B cell (primary cell): ENCODE measurements at regions not wholly inside any gene's neighbourhood (a gene's known extent, or its start where the extent isn't known, plus 50 kb on each side); places are given as distances from the start of the nearest gene placed in this dataset.

ENCODE experiments used
- ATAC-seq: fragments of 200-7000 bp; cut with Tn5 transposase; one replicate; pipeline ENCODE4 v1.10.0; 2021; ENCODE audit warnings: low read depth, mild to moderate bottlenecking, moderate number of reproducible peaks, moderate library complexity
- CTCF ChIA-PET: fragments of 350-600 bp; sonication (Branson Sonifier 250); formaldehyde crosslinking; loops from one replicate; lab custom pipeline; 2021; ENCODE audit warnings: antibody characterized with exemption, inconsistent platforms; lab: Charles Lee
- POLR2A ChIA-PET: fragments of 350-600 bp; sonication (Branson Sonifier 250); formaldehyde crosslinking; loops from one replicate; lab custom pipeline; 2021; ENCODE audit warnings: antibody characterized with exemption; lab: Charles Lee
- DNase-seq: peaks from one replicate; pipeline ENCODE4 v3.0.0; 2013
- H2AFZ ChIP-seq: 2 replicates; pipeline ENCODE4 v1.6.1; 2012; ENCODE audit warnings: mild to moderate bottlenecking, low read depth, low read length; ENCODE audit not compliant: insufficient read depth, poor library complexity, severe bottlenecking
- H3K27ac ChIP-seq, 2 donors: 1 replicate in 1 of 2; 2 replicates in 1 of 2; pipeline ENCODE4 v1.5.1; 2012 to 2013; ENCODE audit warnings: low read length in 2 of 2, mild to moderate bottlenecking in 2 of 2, moderate library complexity in 1 of 2
- H3K27me3 ChIP-seq, 4 experiments: fragments of 200-600 bp in 1 of 4; sonication (generic) in 1 of 4; replicated peaks in 1 of 4; 1 replicate in 2 of 4; 2 replicates in 2 of 4; pipeline versions ENCODE4 v1.6.1 to v1.7.0; 2013 to 2016; ENCODE audit warnings: low read length in 3 of 4, mild to moderate bottlenecking in 2 of 4, mixed read lengths in 1 of 4, moderate library complexity in 1 of 4; ENCODE audit not compliant: insufficient read depth in 4 of 4, control insufficient read depth in 3 of 4; ENCODE audit errors: control extremely low read depth in 1 of 4
- H3K36me3 ChIP-seq, 2 experiments: replicated peaks in 1 of 2; 1 replicate in 1 of 2; 2 replicates in 1 of 2; pipeline versions ENCODE4 v1.6.1 to v1.7.1; 2013; ENCODE audit warnings: low read length in 1 of 2; ENCODE audit not compliant: insufficient read depth in 2 of 2, control insufficient read depth in 1 of 2; ENCODE audit errors: control extremely low read depth in 1 of 2, extremely low read depth in 1 of 2
- H3K4me1 ChIP-seq, 2 donors: fragments of 200-600 bp in 1 of 2; sonication (generic) in 1 of 2; 1 replicate in 1 of 2; 2 replicates in 1 of 2; pipeline versions ENCODE4 v1.5.1 to v1.6.1; 2013 to 2017; ENCODE audit warnings: low read length in 2 of 2; ENCODE audit not compliant: control insufficient read depth in 2 of 2, insufficient read depth in 2 of 2
- H3K4me2 ChIP-seq: replicated peaks from 2 replicates; pipeline ENCODE3; 2012; ENCODE audit warnings: mild to moderate bottlenecking, low read depth, low read length; ENCODE audit not compliant: poor library complexity, severe bottlenecking
- H3K4me3 ChIP-seq, 5 experiments: fragments of 200-600 bp in 1 of 5; sonication (generic) in 1 of 5; 1 replicate in 3 of 5; 2 replicates in 2 of 5; pipeline versions ENCODE4 v1.5.1 to v1.7.0; 2011 to 2016; ENCODE audit warnings: low read length in 4 of 5, mild to moderate bottlenecking in 4 of 5, low read depth in 2 of 5, control low read depth in 1 of 5, moderate library complexity in 1 of 5; ENCODE audit not compliant: insufficient read depth in 1 of 5; ENCODE audit errors: control extremely low read depth in 1 of 5, extremely low read depth in 1 of 5
- H3K79me2 ChIP-seq: fragments of 200-600 bp; sonication (generic); one replicate; pipeline ENCODE4 v1.6.0; 2016; ENCODE audit warnings: low read length; ENCODE audit not compliant: control insufficient read depth, insufficient read depth
- H3K9ac ChIP-seq: fragments of 200-600 bp; sonication (generic); 2 replicates; pipeline ENCODE4 v1.6.1; 2017; ENCODE audit warnings: mild to moderate bottlenecking, low read length, moderate library complexity
- H3K9me3 ChIP-seq, 3 donors: one replicate each; pipeline versions ENCODE4 v1.6.1 to v1.7.1; 2013; ENCODE audit warnings: low read length in 2 of 3; ENCODE audit not compliant: control insufficient read depth in 2 of 3, insufficient read depth in 1 of 3; ENCODE audit errors: control extremely low read depth in 1 of 3
- H4K20me1 ChIP-seq: 2 replicates; pipeline ENCODE4 v1.6.0; 2012; ENCODE audit warnings: mild to moderate bottlenecking, low read length; ENCODE audit not compliant: insufficient read depth, control insufficient read depth, poor library complexity, severe bottlenecking
- H3K27ac Mint-ChIP-seq: one replicate; pipeline ENCODE4 v1.8.0; 2021; ENCODE audit warnings: mixed read lengths
- H3K27me3 Mint-ChIP-seq: one replicate; pipeline ENCODE4 v1.8.0; 2021; ENCODE audit warnings: mixed read lengths
- H3K4me1 Mint-ChIP-seq: one replicate; pipeline ENCODE4 v1.8.0; 2021; ENCODE audit warnings: mixed read lengths
- H3K4me3 Mint-ChIP-seq: one replicate; pipeline ENCODE4 v1.8.0; 2021; ENCODE audit warnings: mixed read lengths
- H3K9me3 Mint-ChIP-seq: one replicate; pipeline ENCODE4 v1.8.0; 2022; ENCODE audit warnings: mixed read lengths; ENCODE audit not compliant: insufficient read depth
- EZH2 ChIP-seq: IDR thresholded peaks from 2 replicates; pipeline ENCODE4 v1.6.1; 2012; ENCODE audit warnings: borderline replicate concordance, low read depth, mild to moderate bottlenecking, moderate library complexity, low read length; ENCODE audit not compliant: insufficient read depth, poor library complexity, severe bottlenecking
- WGBS: methylation state at CpG from one replicate; pipeline ENCODE4 v1.1.5; 2013; ENCODE audit warnings: missing lambda C conversion rate; ENCODE audit not compliant: insufficient coverage; 5-methylcytosine and 5-hydroxymethylcytosine counted together
- intact Hi-C: fragments of 100-400 bp; cut with micrococcal nuclease; formaldehyde crosslinking; loops from one replicate; pipeline ENCODE4 v1.10.0; 2022
- TF ChIP-seq, protein P1 (sequence below): fragments of 200-600 bp; IDR thresholded peaks from one replicate; pipeline ENCODE4 v1.8.0; 2022; ENCODE audit warnings: antibody characterized with exemption, mild to moderate bottlenecking

DNA sequence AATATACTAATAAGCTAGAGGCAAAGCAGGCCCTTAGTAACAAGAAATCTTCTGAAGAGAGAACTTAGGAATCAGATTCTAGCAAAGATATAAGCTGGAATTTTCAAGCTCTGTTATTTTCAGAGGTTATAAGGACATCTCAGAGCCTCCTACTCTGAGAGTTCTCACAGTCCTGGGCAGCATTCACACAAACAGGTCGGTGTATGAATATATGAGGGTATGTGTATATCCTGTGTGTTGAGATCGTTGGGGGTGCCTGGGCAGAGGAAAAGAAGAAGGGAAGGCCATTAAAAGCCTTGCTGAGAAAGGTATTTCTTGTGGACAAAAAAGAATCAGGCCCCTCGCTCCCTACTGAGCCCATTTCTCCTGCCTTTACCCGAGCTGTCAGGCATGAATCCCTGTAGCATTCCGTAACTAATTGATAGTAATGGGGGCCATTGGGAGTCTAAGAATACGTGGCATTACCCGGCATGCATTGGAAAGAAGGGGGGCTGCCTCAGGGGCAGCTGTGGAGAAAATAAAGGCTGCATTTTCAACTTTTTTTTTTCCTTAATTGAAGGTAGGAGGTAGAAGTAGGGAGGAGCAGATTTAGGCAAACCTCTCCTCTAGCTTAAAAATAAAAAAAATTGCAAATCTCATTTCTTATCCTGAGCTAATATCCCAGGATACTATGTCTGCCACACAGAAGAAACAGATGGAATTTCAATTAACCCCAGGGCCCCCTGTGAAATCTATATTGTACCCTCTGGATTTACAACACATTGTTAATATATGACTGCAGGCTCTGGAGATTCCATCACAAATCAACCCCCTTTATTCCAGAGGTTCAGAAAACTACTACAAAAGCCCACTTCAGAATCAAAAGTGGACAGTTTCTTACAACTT is 103.8 kb downstream of the GTPBP8 start:
- Histone ChIP-seq H4K20me1 (no peaks in the 10 kb centered on the region), H3K4me3 (no peak overlapping the region), H3K79me2 (no peaks in the 10 kb centered on the region), H3K9ac (no peak overlapping the region), H3K27me3 (no peaks in the 10 kb centered on the region), H3K4me1 (no peaks in the 10 kb centered on the region), H3K27ac (no peak overlapping the region), H3K4me2 (no peak overlapping the region), H3K9me3 (no peaks in the 10 kb centered on the region), H3K36me3 (no peaks in the 10 kb centered on the region), H2AFZ (no peak overlapping the region)
- Mint-ChIP-seq H3K27ac (no peak overlapping the region), H3K9me3 (no peaks in the 10 kb centered on the region), H3K27me3 (no peaks in the 10 kb centered on the region), H3K4me1 (no peaks in the 10 kb centered on the region), H3K4me3 (no peak overlapping the region)
- WGBS = 93% methylated on average over 6 of the region's 7 CpGs
- intact Hi-C loops = no loop called here
- TF ChIP-seq, protein P1, sequence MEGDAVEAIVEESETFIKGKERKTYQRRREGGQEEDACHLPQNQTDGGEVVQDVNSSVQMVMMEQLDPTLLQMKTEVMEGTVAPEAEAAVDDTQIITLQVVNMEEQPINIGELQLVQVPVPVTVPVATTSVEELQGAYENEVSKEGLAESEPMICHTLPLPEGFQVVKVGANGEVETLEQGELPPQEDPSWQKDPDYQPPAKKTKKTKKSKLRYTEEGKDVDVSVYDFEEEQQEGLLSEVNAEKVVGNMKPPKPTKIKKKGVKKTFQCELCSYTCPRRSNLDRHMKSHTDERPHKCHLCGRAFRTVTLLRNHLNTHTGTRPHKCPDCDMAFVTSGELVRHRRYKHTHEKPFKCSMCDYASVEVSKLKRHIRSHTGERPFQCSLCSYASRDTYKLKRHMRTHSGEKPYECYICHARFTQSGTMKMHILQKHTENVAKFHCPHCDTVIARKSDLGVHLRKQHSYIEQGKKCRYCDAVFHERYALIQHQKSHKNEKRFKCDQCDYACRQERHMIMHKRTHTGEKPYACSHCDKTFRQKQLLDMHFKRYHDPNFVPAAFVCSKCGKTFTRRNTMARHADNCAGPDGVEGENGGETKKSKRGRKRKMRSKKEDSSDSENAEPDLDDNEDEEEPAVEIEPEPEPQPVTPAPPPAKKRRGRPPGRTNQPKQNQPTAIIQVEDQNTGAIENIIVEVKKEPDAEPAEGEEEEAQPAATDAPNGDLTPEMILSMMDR = no peak
- no peak for TF ChIP-seq EZH2
- DNase-seq (no peak), ATAC-seq (no peak)
- POLR2A ChIA-PET = no interaction called here
- CTCF ChIA-PET = interaction anchor here (0.8 kb wide), 1 partner anchor 8 kb away, joined by 3 read pairs; no protein-coding TSS in a partner anchor

DNA sequence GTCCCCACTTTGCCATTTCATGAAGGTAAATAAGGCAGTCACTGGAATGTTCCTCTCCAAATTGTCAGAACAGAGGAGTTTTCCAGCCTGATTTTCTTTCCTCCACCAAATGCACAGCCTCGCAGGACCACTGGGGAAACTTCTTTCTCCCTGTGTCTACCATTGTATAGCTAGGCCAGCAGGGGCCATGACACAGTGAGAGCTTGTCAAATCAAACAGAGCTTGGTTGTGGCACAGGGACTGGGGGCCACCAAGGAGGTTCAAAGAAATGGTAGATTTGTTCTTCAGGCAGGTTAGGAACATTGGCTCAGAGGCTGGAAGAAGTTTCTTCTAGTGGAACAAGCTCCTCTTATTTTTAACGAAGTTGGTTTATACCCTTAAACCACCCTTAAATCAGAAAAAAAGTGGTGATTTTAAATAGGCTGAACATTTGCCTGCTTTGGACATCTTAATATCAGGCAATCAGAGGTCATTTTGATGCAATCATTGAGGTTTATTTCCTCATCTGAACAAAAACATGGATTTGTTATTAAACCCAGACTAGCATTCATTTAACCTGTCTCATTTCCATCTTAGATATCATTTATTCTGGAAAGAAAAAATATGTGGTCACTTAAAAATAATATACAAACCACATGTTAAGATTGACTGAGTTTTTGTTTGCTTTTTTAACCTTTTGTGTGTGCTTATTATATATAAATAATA is 105.6 kb downstream of the GTPBP8 start:
- Mint-ChIP-seq H3K4me1 (no peaks in the 10 kb centered on the region), H3K9me3 (no peaks in the 10 kb centered on the region), H3K4me3 (no peak overlapping the region), H3K27ac (no peak overlapping the region), H3K27me3 (no peaks in the 10 kb centered on the region)
- no peak for TF ChIP-seq EZH2
- TF ChIP-seq, protein P1 = no peak
- H4K20me1 ChIP-seq = no peaks in the 10 kb centered on the region
- no peaks in the 10 kb centered on the region for H3K27me3 ChIP-seq
- ATAC-seq (no peak), DNase-seq (no peak)
- H3K9ac ChIP-seq = no peak overlapping the region
- WGBS = 100% methylated on average over 1 of the region's 2 CpGs
- H3K4me1 ChIP-seq = no peaks in the 10 kb centered on the region
- H3K4me2 ChIP-seq = no peak overlapping the region
- ChIA-PET POLR2A (no interaction called here), CTCF (no interaction called here)
- intact Hi-C loops = no loop called here
- H3K4me3 ChIP-seq = no peak overlapping the region
- H2AFZ ChIP-seq = no peak overlapping the region
- no peaks in the 10 kb centered on the region for H3K36me3 ChIP-seq
- H3K79me2 ChIP-seq = no peaks in the 10 kb centered on the region
- H3K9me3 ChIP-seq = no peaks in the 10 kb centered on the region
- H3K27ac ChIP-seq = no peak overlapping the region
